ENCODE measurements at regions not wholly inside any gene's neighbourhood (a gene's known extent, or its start where the extent isn't known, plus 50 kb on each side); places are given as distances from the start of the nearest gene placed in this dataset.

DNA sequence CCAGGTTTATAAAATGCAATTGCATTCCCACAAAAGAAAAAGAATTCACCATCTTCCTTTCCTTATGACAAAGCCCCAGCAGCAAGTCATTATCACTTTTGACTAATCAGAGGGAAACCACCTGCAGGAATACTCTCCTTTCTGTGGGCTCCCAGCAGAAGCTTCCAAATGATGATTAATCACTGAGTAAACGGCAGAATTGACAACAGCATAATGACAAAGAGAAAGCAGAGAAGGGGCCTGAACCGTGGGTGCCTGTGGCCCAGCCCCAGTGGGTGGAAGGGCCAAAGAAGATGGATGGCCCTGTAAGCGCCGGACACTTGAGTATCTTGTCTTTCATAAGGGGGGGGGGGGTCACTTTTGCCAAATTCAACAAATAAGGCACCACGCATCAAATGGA, 152.4 kb upstream of the NRBF2 start:
- TF ChIP-seq, protein P1, sequence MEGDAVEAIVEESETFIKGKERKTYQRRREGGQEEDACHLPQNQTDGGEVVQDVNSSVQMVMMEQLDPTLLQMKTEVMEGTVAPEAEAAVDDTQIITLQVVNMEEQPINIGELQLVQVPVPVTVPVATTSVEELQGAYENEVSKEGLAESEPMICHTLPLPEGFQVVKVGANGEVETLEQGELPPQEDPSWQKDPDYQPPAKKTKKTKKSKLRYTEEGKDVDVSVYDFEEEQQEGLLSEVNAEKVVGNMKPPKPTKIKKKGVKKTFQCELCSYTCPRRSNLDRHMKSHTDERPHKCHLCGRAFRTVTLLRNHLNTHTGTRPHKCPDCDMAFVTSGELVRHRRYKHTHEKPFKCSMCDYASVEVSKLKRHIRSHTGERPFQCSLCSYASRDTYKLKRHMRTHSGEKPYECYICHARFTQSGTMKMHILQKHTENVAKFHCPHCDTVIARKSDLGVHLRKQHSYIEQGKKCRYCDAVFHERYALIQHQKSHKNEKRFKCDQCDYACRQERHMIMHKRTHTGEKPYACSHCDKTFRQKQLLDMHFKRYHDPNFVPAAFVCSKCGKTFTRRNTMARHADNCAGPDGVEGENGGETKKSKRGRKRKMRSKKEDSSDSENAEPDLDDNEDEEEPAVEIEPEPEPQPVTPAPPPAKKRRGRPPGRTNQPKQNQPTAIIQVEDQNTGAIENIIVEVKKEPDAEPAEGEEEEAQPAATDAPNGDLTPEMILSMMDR (IDR thresholded peaks at IDR 0.05), result no peak
- TF ChIP-seq POLR2A (IDR thresholded peaks at IDR 0.05), result no peak
